GM12878 (cell line): ENCODE measurements at regions not wholly inside any gene's neighbourhood (a gene's known extent, or its start where the extent isn't known, plus 50 kb on each side); places are given as distances from the start of the nearest gene placed in this dataset.

Experiments
- ATAC-seq: fragments of 200-7000 bp; cut with Tn5 transposase; 3 replicates; pipeline ENCODE4 v1.9.1; 2020; ENCODE audit warnings: mild to moderate bottlenecking, moderate library complexity
- BruUV-seq: library from RNA; stranded (reverse); fragments of 400-500 nt; replicated peaks from 2 replicates; lab custom pipeline; 2021; lab: Mats Ljungman, UMichigan
- CTCF ChIA-PET: fragments of 300-600 bp; sonication (Branson Sonifier 250); formaldehyde crosslinking; extraction: SDS; loops from one replicate; lab custom pipeline; 2021; ENCODE audit warnings: inconsistent platforms; lab: Yijun Ruan, JAX
- POLR2A ChIA-PET: fragments of 350-600 bp; formaldehyde crosslinking; extraction: SDS; loops from one replicate; lab custom pipeline; 2021; ENCODE audit warnings: inconsistent platforms; lab: Charles Lee
- RAD21 ChIA-PET: fragments of 300-600 bp; sonication (Branson Sonifier 250); formaldehyde crosslinking; loops from one replicate; lab custom pipeline; 2023; ENCODE audit warnings: antibody characterized with exemption; ENCODE audit not compliant: unreplicated experiment; lab: Charles Lee
- SMC1A ChIA-PET: fragments of 300-600 bp; sonication (Branson Sonifier 250); formaldehyde crosslinking; loops from one replicate; lab custom pipeline; 2023; ENCODE audit not compliant: unreplicated experiment, uncharacterized antibody; lab: Charles Lee
- DNase-seq: peaks from one replicate; pipeline ENCODE4 v3.0.0-alpha.2; 2011; ENCODE audit warnings: low read depth, low spot score
- FAIRE-seq: peaks from 3 replicates; lab custom pipeline; 2011; peaks lifted over from hg19 to GRCh38; lab: Jason Lieb, UNC
- H2AFZ ChIP-seq: 2 replicates; pipeline ENCODE4 v1.6.0; 2011; ENCODE audit warnings: low read depth, low read length, control low read depth; ENCODE audit not compliant: control insufficient read depth
- H3K27ac ChIP-seq: 2 replicates; pipeline ENCODE4 v1.5.1; 2011; ENCODE audit warnings: control low read depth; ENCODE audit not compliant: control insufficient read depth, insufficient read depth
- H3K27me3 ChIP-seq, 2 experiments: replicated peaks in 1 of 2; 2 replicates each; pipeline versions ENCODE4 v1.6.0 to v1.6.1; 2011; ENCODE audit warnings: low read length in 1 of 2; ENCODE audit not compliant: control insufficient read depth in 2 of 2, insufficient read depth in 2 of 2
- H3K36me3 ChIP-seq, 2 experiments: 2 replicates each; pipeline ENCODE4 v1.5.1; 2011; ENCODE audit warnings: low read length in 1 of 2; ENCODE audit not compliant: control insufficient read depth in 2 of 2, insufficient read depth in 2 of 2
- H3K4me1 ChIP-seq: 2 replicates; pipeline ENCODE4 v1.6.1; 2011; ENCODE audit warnings: mild to moderate bottlenecking, low read length, moderate library complexity, mixed read lengths; ENCODE audit not compliant: control insufficient read depth, insufficient read depth
- H3K4me2 ChIP-seq: 2 replicates; pipeline ENCODE4 v1.6.0; 2011; ENCODE audit warnings: control low read depth; ENCODE audit not compliant: control insufficient read depth, insufficient read depth
- H3K4me3 ChIP-seq: fragments of 200-600 bp; sonication (generic); 2 replicates; pipeline ENCODE4 v1.5.1; 2016
- H3K79me2 ChIP-seq: 2 replicates; pipeline ENCODE4 v1.6.0; 2011; ENCODE audit warnings: low read length; ENCODE audit not compliant: control insufficient read depth, insufficient read depth
- H3K9ac ChIP-seq: 2 replicates; pipeline ENCODE4 v1.8.0; 2011; ENCODE audit warnings: low read length, control low read depth, mixed read lengths; ENCODE audit not compliant: control insufficient read depth, insufficient read depth
- H3K9me3 ChIP-seq: replicated peaks from 3 replicates; pipeline ENCODE4 v1.5.1; 2011; ENCODE audit warnings: mild to moderate bottlenecking, low read length; ENCODE audit not compliant: control insufficient read depth, insufficient read depth
- H4K20me1 ChIP-seq: 2 replicates; pipeline ENCODE4 v1.6.0; 2011; ENCODE audit not compliant: control insufficient read depth, insufficient read depth
- CREB1 ChIP-seq: IDR thresholded peaks from 2 replicates; pipeline ENCODE4 v1.6.1; 2012; ENCODE audit warnings: low read depth, mild to moderate bottlenecking, inconsistent platforms
- GABPA ChIP-seq: IDR thresholded peaks from 2 replicates; pipeline ENCODE4 v1.6.1; 2014; ENCODE audit warnings: antibody characterized with exemption, low read depth, mild to moderate bottlenecking, inconsistent platforms
- GATAD2B ChIP-seq: fragments of 450-650 bp; conservative IDR thresholded peaks from 2 replicates; pipeline ENCODE4 v1.6.1; 2017; ENCODE audit warnings: low read depth, mild to moderate bottlenecking, moderate library complexity
- KAT2A ChIP-seq: conservative IDR thresholded peaks from 2 replicates; pipeline ENCODE4 v1.6.1; 2011; ENCODE audit warnings: low read depth, low read length; ENCODE audit not compliant: control insufficient read depth
- KDM1A ChIP-seq: fragments of 200-600 bp; sonication (generic); IDR thresholded peaks from 2 replicates; pipeline ENCODE4 v1.6.1; 2016; ENCODE audit warnings: borderline replicate concordance
- KLF5 ChIP-seq: fragments of 450-650 bp; IDR thresholded peaks from 2 replicates; pipeline ENCODE4 v1.6.1; 2014; ENCODE audit warnings: mild to moderate bottlenecking; ENCODE audit not compliant: partially characterized antibody
- MEF2B ChIP-seq: fragments of 450-650 bp; IDR thresholded peaks from 2 replicates; pipeline ENCODE4 v1.6.1; 2018; ENCODE audit warnings: mild to moderate bottlenecking, moderate library complexity; ENCODE audit not compliant: partially characterized antibody, poor library complexity, severe bottlenecking
- MLLT1 ChIP-seq: fragments of 450-650 bp; IDR thresholded peaks from 2 replicates; pipeline ENCODE4 v1.6.1; 2016; ENCODE audit warnings: mild to moderate bottlenecking
- NFXL1 ChIP-seq: fragments of 450-650 bp; IDR thresholded peaks from 2 replicates; pipeline ENCODE4 v1.6.1; 2017; ENCODE audit warnings: antibody characterized with exemption, mild to moderate bottlenecking, borderline replicate concordance
- PKNOX1 ChIP-seq: fragments of 450-650 bp; IDR thresholded peaks from 2 replicates; pipeline ENCODE4 v1.6.1; 2016; ENCODE audit warnings: mild to moderate bottlenecking
- RB1 ChIP-seq: fragments of 450-650 bp; formaldehyde crosslinking; IDR thresholded peaks from 2 replicates; pipeline ENCODE4 v1.6.1; 2017; ENCODE audit warnings: mild to moderate bottlenecking, borderline replicate concordance
- RCOR1 ChIP-seq: conservative IDR thresholded peaks from 2 replicates; pipeline ENCODE4 v1.6.1; 2012; ENCODE audit warnings: low read depth, low read length, improper control_type of control experiment
- SKIL ChIP-seq: fragments of 450-650 bp; IDR thresholded peaks from 2 replicates; pipeline ENCODE4 v1.6.1; 2017; ENCODE audit warnings: mild to moderate bottlenecking, low read depth, inconsistent platforms; ENCODE audit not compliant: poor library complexity, severe bottlenecking
- SREBF2 ChIP-seq: IDR thresholded peaks from 2 replicates; pipeline ENCODE4 v1.6.1; 2012; ENCODE audit warnings: mild to moderate bottlenecking, low read length
- TAF1 ChIP-seq: IDR thresholded peaks from 2 replicates; pipeline ENCODE4 v1.6.1; 2011; ENCODE audit warnings: mild to moderate bottlenecking, low read depth, low read length, borderline replicate concordance
- YY1 ChIP-seq: IDR thresholded peaks from 2 replicates; pipeline ENCODE4 v1.6.1; 2011; ENCODE audit warnings: low read depth, mild to moderate bottlenecking, low read length
- ZBTB4 ChIP-seq: fragments of 450-650 bp; formaldehyde crosslinking; IDR thresholded peaks from 2 replicates; pipeline ENCODE4 v1.4.0; 2022; ENCODE audit warnings: mild to moderate bottlenecking, moderate library complexity
- ZNF274 ChIP-seq: IDR thresholded peaks from one replicate; pipeline ENCODE4 v1.8.0; 2011; ENCODE audit not compliant: insufficient read length, insufficient read depth
- WGBS: methylation state at CpG from one replicate; pipeline ENCODE4 v1.1.6; 2016; ENCODE audit warnings: low lambda C conversion rate; ENCODE audit not compliant: insufficient replicate concordance, insufficient coverage; ENCODE audit errors: missing lambda C conversion rate; 5-methylcytosine and 5-hydroxymethylcytosine counted together
- in situ Hi-C: fragments of 300-500 bp; cut with MboI; formaldehyde crosslinking; loops from 9 replicates; pipeline ENCODE4 v1.14.3; 2018; ENCODE audit warnings: mixed read lengths
- intact Hi-C: fragments of 100-400 bp; cut with micrococcal nuclease; formaldehyde crosslinking; loops from one replicate; pipeline ENCODE4 v1.14.2; 2022; ENCODE audit not compliant: unreplicated experiment

- SMC1A ChIA-PET: no interaction called here
- FAIRE-seq (no peak), ATAC-seq (no peak), DNase-seq (no peak)
- RAD21 ChIA-PET: no interaction called here
- Histone ChIP-seq H2AFZ (no peak overlapping the region), H4K20me1 (no peaks in the 10 kb centered on the region), H3K4me1 (peaks cover 10% of the 10 kb centered on the region), H3K9me3 (no peaks in the 10 kb centered on the region), H3K27ac (no peak overlapping the region), H3K36me3 (no peaks in the 10 kb centered on the region), H3K27me3 (no peaks in the 10 kb centered on the region), H3K9ac (no peak overlapping the region), H3K4me3 (no peak overlapping the region), H3K79me2 (no peaks in the 10 kb centered on the region), H3K4me2 (no peak overlapping the region)
- POLR2A ChIA-PET: no interaction called here
- CTCF ChIA-PET: interaction anchor here (0.5 kb wide), 1 partner anchor 67 kb away, joined by 3 read pairs; no protein-coding TSS in a partner anchor
- intact Hi-C loops: no loop called here
- TF ChIP-seq GATAD2B (no peak), RCOR1 (no peak), SREBF2 (no peak), PKNOX1 (no peak), NFXL1 (no peak), SKIL (no peak), TAF1 (no peak), MEF2B (no peak), KLF5 (no peak), CREB1 (no peak), GABPA (no peak), ZNF274 (no peak), MLLT1 (no peak), ZBTB4 (CRISPR knock-in tag) (no peak), YY1 (no peak), KDM1A (no peak), RB1 (no peak), KAT2A (no peak)
- 21% methylated on average over 4 of the region's 4 CpGs for WGBS
- in situ Hi-C loops: no loop called here
- no TSS peak for BruUV-seq
These were observed 272.2 kb upstream of the NPVF start for GRCh38 chr7:25500393-25500921.
